GM12878 (cell line): ENCODE measurements at regions not wholly inside any gene's neighbourhood (a gene's known extent, or its start where the extent isn't known, plus 50 kb on each side); places are given as distances from the start of the nearest gene placed in this dataset.

Experiments
- ATAC-seq: fragments of 200-7000 bp; cut with Tn5 transposase; 3 replicates; pipeline ENCODE4 v1.9.1; 2020; ENCODE audit warnings: mild to moderate bottlenecking, moderate library complexity
- BruUV-seq: library from RNA; stranded (reverse); fragments of 400-500 nt; replicated peaks from 2 replicates; lab custom pipeline; 2021; lab: Mats Ljungman, UMichigan
- CTCF ChIA-PET: fragments of 300-600 bp; sonication (Branson Sonifier 250); formaldehyde crosslinking; extraction: SDS; loops from one replicate; lab custom pipeline; 2021; ENCODE audit warnings: inconsistent platforms; lab: Yijun Ruan, JAX
- POLR2A ChIA-PET: fragments of 350-600 bp; formaldehyde crosslinking; extraction: SDS; loops from one replicate; lab custom pipeline; 2021; ENCODE audit warnings: inconsistent platforms; lab: Charles Lee
- RAD21 ChIA-PET: fragments of 300-600 bp; sonication (Branson Sonifier 250); formaldehyde crosslinking; loops from one replicate; lab custom pipeline; 2023; ENCODE audit warnings: antibody characterized with exemption; ENCODE audit not compliant: unreplicated experiment; lab: Charles Lee
- SMC1A ChIA-PET: fragments of 300-600 bp; sonication (Branson Sonifier 250); formaldehyde crosslinking; loops from one replicate; lab custom pipeline; 2023; ENCODE audit not compliant: unreplicated experiment, uncharacterized antibody; lab: Charles Lee
- DNase-seq: peaks from one replicate; pipeline ENCODE4 v3.0.0-alpha.2; 2011; ENCODE audit warnings: low read depth, low spot score
- FAIRE-seq: peaks from 3 replicates; lab custom pipeline; 2011; peaks lifted over from hg19 to GRCh38; lab: Jason Lieb, UNC
- H2AFZ ChIP-seq: 2 replicates; pipeline ENCODE4 v1.6.0; 2011; ENCODE audit warnings: low read depth, low read length, control low read depth; ENCODE audit not compliant: control insufficient read depth
- H3K27ac ChIP-seq: 2 replicates; pipeline ENCODE4 v1.5.1; 2011; ENCODE audit warnings: control low read depth; ENCODE audit not compliant: control insufficient read depth, insufficient read depth
- H3K27me3 ChIP-seq, 2 experiments: replicated peaks in 1 of 2; 2 replicates each; pipeline versions ENCODE4 v1.6.0 to v1.6.1; 2011; ENCODE audit warnings: low read length in 1 of 2; ENCODE audit not compliant: control insufficient read depth in 2 of 2, insufficient read depth in 2 of 2
- H3K36me3 ChIP-seq, 2 experiments: 2 replicates each; pipeline ENCODE4 v1.5.1; 2011; ENCODE audit warnings: low read length in 1 of 2; ENCODE audit not compliant: control insufficient read depth in 2 of 2, insufficient read depth in 2 of 2
- H3K4me1 ChIP-seq: 2 replicates; pipeline ENCODE4 v1.6.1; 2011; ENCODE audit warnings: mild to moderate bottlenecking, low read length, moderate library complexity, mixed read lengths; ENCODE audit not compliant: control insufficient read depth, insufficient read depth
- H3K4me2 ChIP-seq: 2 replicates; pipeline ENCODE4 v1.6.0; 2011; ENCODE audit warnings: control low read depth; ENCODE audit not compliant: control insufficient read depth, insufficient read depth
- H3K4me3 ChIP-seq: fragments of 200-600 bp; sonication (generic); 2 replicates; pipeline ENCODE4 v1.5.1; 2016
- H3K79me2 ChIP-seq: 2 replicates; pipeline ENCODE4 v1.6.0; 2011; ENCODE audit warnings: low read length; ENCODE audit not compliant: control insufficient read depth, insufficient read depth
- H3K9ac ChIP-seq: 2 replicates; pipeline ENCODE4 v1.8.0; 2011; ENCODE audit warnings: low read length, control low read depth, mixed read lengths; ENCODE audit not compliant: control insufficient read depth, insufficient read depth
- H3K9me3 ChIP-seq: replicated peaks from 3 replicates; pipeline ENCODE4 v1.5.1; 2011; ENCODE audit warnings: mild to moderate bottlenecking, low read length; ENCODE audit not compliant: control insufficient read depth, insufficient read depth
- H4K20me1 ChIP-seq: 2 replicates; pipeline ENCODE4 v1.6.0; 2011; ENCODE audit not compliant: control insufficient read depth, insufficient read depth
- BACH1 ChIP-seq: fragments of 450-650 bp; IDR thresholded peaks from 2 replicates; pipeline ENCODE4 v1.6.1; 2017; ENCODE audit warnings: mild to moderate bottlenecking, borderline replicate concordance
- BCLAF1 ChIP-seq: fragments of 450-650 bp; IDR thresholded peaks from 2 replicates; pipeline ENCODE4 v1.6.1; 2017; ENCODE audit warnings: antibody characterized with exemption, mild to moderate bottlenecking, moderate library complexity
- CREB1 ChIP-seq: IDR thresholded peaks from 2 replicates; pipeline ENCODE4 v1.6.1; 2012; ENCODE audit warnings: low read depth, mild to moderate bottlenecking, inconsistent platforms
- NFIC ChIP-seq: IDR thresholded peaks from 2 replicates; pipeline ENCODE4 v1.6.1; 2012; ENCODE audit warnings: low read depth, mild to moderate bottlenecking, inconsistent platforms, low read length, moderate library complexity
- NR2C1 ChIP-seq: fragments of 450-650 bp; IDR thresholded peaks from 2 replicates; pipeline ENCODE4 v1.6.1; 2017; ENCODE audit warnings: antibody characterized with exemption, mild to moderate bottlenecking, moderate library complexity
- PML ChIP-seq: IDR thresholded peaks from 2 replicates; pipeline ENCODE4 v1.6.1; 2012; ENCODE audit warnings: low read length, inconsistent platforms
- TARDBP ChIP-seq: IDR thresholded peaks from 2 replicates; pipeline ENCODE4 v1.6.1; 2016; ENCODE audit warnings: borderline replicate concordance
- WRNIP1 ChIP-seq: IDR thresholded peaks from 2 replicates; pipeline ENCODE4 v1.6.1; 2011; ENCODE audit warnings: low read depth, low read length, improper control_type of control experiment, borderline replicate concordance
- ZNF274 ChIP-seq: IDR thresholded peaks from one replicate; pipeline ENCODE4 v1.8.0; 2011; ENCODE audit not compliant: insufficient read length, insufficient read depth
- WGBS: methylation state at CpG from one replicate; pipeline ENCODE4 v1.1.6; 2016; ENCODE audit warnings: low lambda C conversion rate; ENCODE audit not compliant: insufficient replicate concordance, insufficient coverage; ENCODE audit errors: missing lambda C conversion rate; 5-methylcytosine and 5-hydroxymethylcytosine counted together
- in situ Hi-C: fragments of 300-500 bp; cut with MboI; formaldehyde crosslinking; loops from 9 replicates; pipeline ENCODE4 v1.14.3; 2018; ENCODE audit warnings: mixed read lengths
- intact Hi-C: fragments of 100-400 bp; cut with micrococcal nuclease; formaldehyde crosslinking; loops from one replicate; pipeline ENCODE4 v1.14.2; 2022; ENCODE audit not compliant: unreplicated experiment
- TF ChIP-seq, protein P1 (sequence below): IDR thresholded peaks from 2 replicates; pipeline ENCODE4 v1.6.1; 2011; ENCODE audit warnings: low read depth, low read length, improper control_type of control experiment, borderline replicate concordance
- TF ChIP-seq, protein P2 (sequence below): fragments of 450-650 bp; IDR thresholded peaks from 2 replicates; pipeline ENCODE4 v1.6.1; 2014; ENCODE audit warnings: mild to moderate bottlenecking
- TF ChIP-seq, protein P3 (sequence below): fragments of 450-650 bp; IDR thresholded peaks from 2 replicates; pipeline ENCODE4 v1.6.1; 2016; ENCODE audit warnings: mild to moderate bottlenecking
- TF ChIP-seq, protein P4 (sequence below): IDR thresholded peaks from 2 replicates; pipeline ENCODE4 v1.6.1; 2012; ENCODE audit warnings: improper control_type of control experiment, low read depth, low read length; ENCODE audit not compliant: insufficient replicate concordance

GRCh38 chr1:209012443-209013196 lies 570.9 kb upstream of the CAMK1G start:
- Histone ChIP-seq H3K36me3 (no peaks in the 10 kb centered on the region), H3K27ac (no peak overlapping the region), H3K27me3 (no peaks in the 10 kb centered on the region), H3K4me2 (no peak overlapping the region), H3K79me2 (no peaks in the 10 kb centered on the region), H3K9me3 (no peaks in the 10 kb centered on the region), H2AFZ (no peak overlapping the region), H3K4me3 (no peak overlapping the region), H4K20me1 (no peaks in the 10 kb centered on the region), H3K9ac (no peak overlapping the region), H3K4me1 (no peaks in the 10 kb centered on the region)
- TF ChIP-seq, protein P1, sequence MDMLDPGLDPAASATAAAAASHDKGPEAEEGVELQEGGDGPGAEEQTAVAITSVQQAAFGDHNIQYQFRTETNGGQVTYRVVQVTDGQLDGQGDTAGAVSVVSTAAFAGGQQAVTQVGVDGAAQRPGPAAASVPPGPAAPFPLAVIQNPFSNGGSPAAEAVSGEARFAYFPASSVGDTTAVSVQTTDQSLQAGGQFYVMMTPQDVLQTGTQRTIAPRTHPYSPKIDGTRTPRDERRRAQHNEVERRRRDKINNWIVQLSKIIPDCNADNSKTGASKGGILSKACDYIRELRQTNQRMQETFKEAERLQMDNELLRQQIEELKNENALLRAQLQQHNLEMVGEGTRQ = no peak
- no peak for TF ChIP-seq WRNIP1
- TF ChIP-seq, protein P2, sequence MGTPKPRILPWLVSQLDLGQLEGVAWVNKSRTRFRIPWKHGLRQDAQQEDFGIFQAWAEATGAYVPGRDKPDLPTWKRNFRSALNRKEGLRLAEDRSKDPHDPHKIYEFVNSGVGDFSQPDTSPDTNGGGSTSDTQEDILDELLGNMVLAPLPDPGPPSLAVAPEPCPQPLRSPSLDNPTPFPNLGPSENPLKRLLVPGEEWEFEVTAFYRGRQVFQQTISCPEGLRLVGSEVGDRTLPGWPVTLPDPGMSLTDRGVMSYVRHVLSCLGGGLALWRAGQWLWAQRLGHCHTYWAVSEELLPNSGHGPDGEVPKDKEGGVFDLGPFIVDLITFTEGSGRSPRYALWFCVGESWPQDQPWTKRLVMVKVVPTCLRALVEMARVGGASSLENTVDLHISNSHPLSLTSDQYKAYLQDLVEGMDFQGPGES = no peak
- no peak for TF ChIP-seq ZNF274
- TF ChIP-seq, protein P3, sequence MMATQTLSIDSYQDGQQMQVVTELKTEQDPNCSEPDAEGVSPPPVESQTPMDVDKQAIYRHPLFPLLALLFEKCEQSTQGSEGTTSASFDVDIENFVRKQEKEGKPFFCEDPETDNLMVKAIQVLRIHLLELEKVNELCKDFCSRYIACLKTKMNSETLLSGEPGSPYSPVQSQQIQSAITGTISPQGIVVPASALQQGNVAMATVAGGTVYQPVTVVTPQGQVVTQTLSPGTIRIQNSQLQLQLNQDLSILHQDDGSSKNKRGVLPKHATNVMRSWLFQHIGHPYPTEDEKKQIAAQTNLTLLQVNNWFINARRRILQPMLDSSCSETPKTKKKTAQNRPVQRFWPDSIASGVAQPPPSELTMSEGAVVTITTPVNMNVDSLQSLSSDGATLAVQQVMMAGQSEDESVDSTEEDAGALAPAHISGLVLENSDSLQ = no peak
- TF ChIP-seq NFIC = no peak
- no peak for TF ChIP-seq PML
- no peak for TF ChIP-seq NR2C1
- no peak for TF ChIP-seq BACH1
- TF ChIP-seq BCLAF1 = no peak
- TF ChIP-seq CREB1 = no peak
- TF ChIP-seq, protein P4, sequence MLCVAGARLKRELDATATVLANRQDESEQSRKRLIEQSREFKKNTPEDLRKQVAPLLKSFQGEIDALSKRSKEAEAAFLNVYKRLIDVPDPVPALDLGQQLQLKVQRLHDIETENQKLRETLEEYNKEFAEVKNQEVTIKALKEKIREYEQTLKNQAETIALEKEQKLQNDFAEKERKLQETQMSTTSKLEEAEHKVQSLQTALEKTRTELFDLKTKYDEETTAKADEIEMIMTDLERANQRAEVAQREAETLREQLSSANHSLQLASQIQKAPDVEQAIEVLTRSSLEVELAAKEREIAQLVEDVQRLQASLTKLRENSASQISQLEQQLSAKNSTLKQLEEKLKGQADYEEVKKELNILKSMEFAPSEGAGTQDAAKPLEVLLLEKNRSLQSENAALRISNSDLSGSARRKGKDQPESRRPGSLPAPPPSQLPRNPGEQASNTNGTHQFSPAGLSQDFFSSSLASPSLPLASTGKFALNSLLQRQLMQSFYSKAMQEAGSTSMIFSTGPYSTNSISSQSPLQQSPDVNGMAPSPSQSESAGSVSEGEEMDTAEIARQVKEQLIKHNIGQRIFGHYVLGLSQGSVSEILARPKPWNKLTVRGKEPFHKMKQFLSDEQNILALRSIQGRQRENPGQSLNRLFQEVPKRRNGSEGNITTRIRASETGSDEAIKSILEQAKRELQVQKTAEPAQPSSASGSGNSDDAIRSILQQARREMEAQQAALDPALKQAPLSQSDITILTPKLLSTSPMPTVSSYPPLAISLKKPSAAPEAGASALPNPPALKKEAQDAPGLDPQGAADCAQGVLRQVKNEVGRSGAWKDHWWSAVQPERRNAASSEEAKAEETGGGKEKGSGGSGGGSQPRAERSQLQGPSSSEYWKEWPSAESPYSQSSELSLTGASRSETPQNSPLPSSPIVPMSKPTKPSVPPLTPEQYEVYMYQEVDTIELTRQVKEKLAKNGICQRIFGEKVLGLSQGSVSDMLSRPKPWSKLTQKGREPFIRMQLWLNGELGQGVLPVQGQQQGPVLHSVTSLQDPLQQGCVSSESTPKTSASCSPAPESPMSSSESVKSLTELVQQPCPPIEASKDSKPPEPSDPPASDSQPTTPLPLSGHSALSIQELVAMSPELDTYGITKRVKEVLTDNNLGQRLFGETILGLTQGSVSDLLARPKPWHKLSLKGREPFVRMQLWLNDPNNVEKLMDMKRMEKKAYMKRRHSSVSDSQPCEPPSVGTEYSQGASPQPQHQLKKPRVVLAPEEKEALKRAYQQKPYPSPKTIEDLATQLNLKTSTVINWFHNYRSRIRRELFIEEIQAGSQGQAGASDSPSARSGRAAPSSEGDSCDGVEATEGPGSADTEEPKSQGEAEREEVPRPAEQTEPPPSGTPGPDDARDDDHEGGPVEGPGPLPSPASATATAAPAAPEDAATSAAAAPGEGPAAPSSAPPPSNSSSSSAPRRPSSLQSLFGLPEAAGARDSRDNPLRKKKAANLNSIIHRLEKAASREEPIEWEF = no peak
- TF ChIP-seq TARDBP = no peak
- ChIA-PET RAD21 (no interaction called here), POLR2A (no interaction called here), CTCF (no interaction called here), SMC1A (interaction anchor here (0.7 kb wide), 1 partner anchor 11 kb away, joined by 3 read pairs; no protein-coding TSS in a partner anchor)
- WGBS = 43% methylated on average over 6 of the region's 6 CpGs
- DNase-seq = no peak
- FAIRE-seq = no peak
- ATAC-seq = no peak
- no TSS peak for BruUV-seq
- in situ Hi-C loops = no loop called here
- intact Hi-C loops = no loop called here
